GM12878 (cell line): ENCODE measurements at regions not wholly inside any gene's neighbourhood (a gene's known extent, or its start where the extent isn't known, plus 50 kb on each side); places are given as distances from the start of the nearest gene placed in this dataset.
"Not testable (repeated sequence)": the region's sequence is repeated elsewhere in the genome, so short reads cannot be mapped to it uniquely, and the experiment has no call there.

Source experiments
- ATAC-seq: fragments of 200-7000 bp; cut with Tn5 transposase; 3 replicates; pipeline ENCODE4 v1.9.1; 2020; ENCODE audit warnings: mild to moderate bottlenecking, moderate library complexity
- BruUV-seq: library from RNA; stranded (reverse); fragments of 400-500 nt; replicated peaks from 2 replicates; lab custom pipeline; 2021; lab: Mats Ljungman, UMichigan
- CTCF ChIA-PET: fragments of 300-600 bp; sonication (Branson Sonifier 250); formaldehyde crosslinking; extraction: SDS; loops from one replicate; lab custom pipeline; 2021; ENCODE audit warnings: inconsistent platforms; lab: Yijun Ruan, JAX
- POLR2A ChIA-PET: fragments of 350-600 bp; formaldehyde crosslinking; extraction: SDS; loops from one replicate; lab custom pipeline; 2021; ENCODE audit warnings: inconsistent platforms; lab: Charles Lee
- RAD21 ChIA-PET: fragments of 300-600 bp; sonication (Branson Sonifier 250); formaldehyde crosslinking; loops from one replicate; lab custom pipeline; 2023; ENCODE audit warnings: antibody characterized with exemption; ENCODE audit not compliant: unreplicated experiment; lab: Charles Lee
- SMC1A ChIA-PET: fragments of 300-600 bp; sonication (Branson Sonifier 250); formaldehyde crosslinking; loops from one replicate; lab custom pipeline; 2023; ENCODE audit not compliant: unreplicated experiment, uncharacterized antibody; lab: Charles Lee
- DNase-seq: peaks from one replicate; pipeline ENCODE4 v3.0.0-alpha.2; 2011; ENCODE audit warnings: low read depth, low spot score
- FAIRE-seq: peaks from 3 replicates; lab custom pipeline; 2011; peaks lifted over from hg19 to GRCh38; lab: Jason Lieb, UNC
- H2AFZ ChIP-seq: 2 replicates; pipeline ENCODE4 v1.6.0; 2011; ENCODE audit warnings: low read depth, low read length, control low read depth; ENCODE audit not compliant: control insufficient read depth
- H3K27ac ChIP-seq: 2 replicates; pipeline ENCODE4 v1.5.1; 2011; ENCODE audit warnings: control low read depth; ENCODE audit not compliant: control insufficient read depth, insufficient read depth
- H3K27me3 ChIP-seq, 2 experiments: replicated peaks in 1 of 2; 2 replicates each; pipeline versions ENCODE4 v1.6.0 to v1.6.1; 2011; ENCODE audit warnings: low read length in 1 of 2; ENCODE audit not compliant: control insufficient read depth in 2 of 2, insufficient read depth in 2 of 2
- H3K36me3 ChIP-seq, 2 experiments: 2 replicates each; pipeline ENCODE4 v1.5.1; 2011; ENCODE audit warnings: low read length in 1 of 2; ENCODE audit not compliant: control insufficient read depth in 2 of 2, insufficient read depth in 2 of 2
- H3K4me1 ChIP-seq: 2 replicates; pipeline ENCODE4 v1.6.1; 2011; ENCODE audit warnings: mild to moderate bottlenecking, low read length, moderate library complexity, mixed read lengths; ENCODE audit not compliant: control insufficient read depth, insufficient read depth
- H3K4me2 ChIP-seq: 2 replicates; pipeline ENCODE4 v1.6.0; 2011; ENCODE audit warnings: control low read depth; ENCODE audit not compliant: control insufficient read depth, insufficient read depth
- H3K4me3 ChIP-seq: fragments of 200-600 bp; sonication (generic); 2 replicates; pipeline ENCODE4 v1.5.1; 2016
- H3K79me2 ChIP-seq: 2 replicates; pipeline ENCODE4 v1.6.0; 2011; ENCODE audit warnings: low read length; ENCODE audit not compliant: control insufficient read depth, insufficient read depth
- H3K9ac ChIP-seq: 2 replicates; pipeline ENCODE4 v1.8.0; 2011; ENCODE audit warnings: low read length, control low read depth, mixed read lengths; ENCODE audit not compliant: control insufficient read depth, insufficient read depth
- H3K9me3 ChIP-seq: replicated peaks from 3 replicates; pipeline ENCODE4 v1.5.1; 2011; ENCODE audit warnings: mild to moderate bottlenecking, low read length; ENCODE audit not compliant: control insufficient read depth, insufficient read depth
- H4K20me1 ChIP-seq: 2 replicates; pipeline ENCODE4 v1.6.0; 2011; ENCODE audit not compliant: control insufficient read depth, insufficient read depth
- BHLHE40 ChIP-seq, 2 experiments: fragments of 450-650 bp in 1 of 2; IDR thresholded peaks; 2 replicates each; pipeline ENCODE4 v1.6.1; 2011 to 2017; ENCODE audit warnings: low read depth in 2 of 2, borderline replicate concordance in 1 of 2, improper control_type of control experiment in 1 of 2, low read length in 1 of 2, mild to moderate bottlenecking in 1 of 2
- GATAD2B ChIP-seq: fragments of 450-650 bp; conservative IDR thresholded peaks from 2 replicates; pipeline ENCODE4 v1.6.1; 2017; ENCODE audit warnings: low read depth, mild to moderate bottlenecking, moderate library complexity
- LARP7 ChIP-seq: fragments of 450-650 bp; IDR thresholded peaks from 2 replicates; pipeline ENCODE4 v1.6.1; 2017; ENCODE audit warnings: mild to moderate bottlenecking
- NFIC ChIP-seq: IDR thresholded peaks from 2 replicates; pipeline ENCODE4 v1.6.1; 2012; ENCODE audit warnings: low read depth, mild to moderate bottlenecking, inconsistent platforms, low read length, moderate library complexity
- NR2C1 ChIP-seq: fragments of 450-650 bp; IDR thresholded peaks from 2 replicates; pipeline ENCODE4 v1.6.1; 2017; ENCODE audit warnings: antibody characterized with exemption, mild to moderate bottlenecking, moderate library complexity
- SMARCA5 ChIP-seq: fragments of 450-650 bp; IDR thresholded peaks from 2 replicates; pipeline ENCODE4 v1.6.1; 2017; ENCODE audit warnings: mild to moderate bottlenecking
- WGBS: methylation state at CpG from one replicate; pipeline ENCODE4 v1.1.6; 2016; ENCODE audit warnings: low lambda C conversion rate; ENCODE audit not compliant: insufficient replicate concordance, insufficient coverage; ENCODE audit errors: missing lambda C conversion rate; 5-methylcytosine and 5-hydroxymethylcytosine counted together
- in situ Hi-C: fragments of 300-500 bp; cut with MboI; formaldehyde crosslinking; loops from 9 replicates; pipeline ENCODE4 v1.14.3; 2018; ENCODE audit warnings: mixed read lengths
- intact Hi-C: fragments of 100-400 bp; cut with micrococcal nuclease; formaldehyde crosslinking; loops from one replicate; pipeline ENCODE4 v1.14.2; 2022; ENCODE audit not compliant: unreplicated experiment
- TF ChIP-seq, protein P1 (sequence below): fragments of 450-650 bp; IDR thresholded peaks from 2 replicates; pipeline ENCODE4 v1.6.1; 2014; ENCODE audit warnings: mild to moderate bottlenecking

DNA sequence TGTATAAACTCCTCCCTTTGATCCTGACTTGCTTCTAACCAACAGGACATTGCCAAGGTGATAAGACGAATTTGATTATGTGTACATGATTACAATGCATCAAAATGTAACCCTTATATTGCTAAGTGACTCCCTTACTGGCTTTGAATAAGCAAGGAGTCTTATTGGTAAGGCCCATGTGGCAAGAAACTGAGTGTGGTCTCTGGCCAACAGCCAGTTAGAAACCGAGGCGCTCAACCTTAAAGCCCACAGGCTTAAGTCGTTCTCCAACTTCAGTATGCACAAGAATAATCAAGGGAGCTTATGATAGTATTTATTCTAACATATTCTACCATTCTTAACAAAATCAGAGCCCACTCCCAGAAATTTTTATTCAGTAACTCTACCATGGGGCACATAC is 374.2 kb upstream of the F9 start:
- Histone ChIP-seq H3K4me2 (no peak overlapping the region), H3K79me2 (no peaks in the 10 kb centered on the region), H3K4me3 (no peak overlapping the region), H3K36me3 (no peaks in the 10 kb centered on the region), H3K27ac (no peak overlapping the region), H3K9ac (no peak overlapping the region), H3K27me3 (no peaks in the 10 kb centered on the region), H2AFZ (no peak overlapping the region), H4K20me1 (no peaks in the 10 kb centered on the region), H3K4me1 (no peaks in the 10 kb centered on the region), H3K9me3 (no peaks in the 10 kb centered on the region)
- POLR2A ChIA-PET, result no interaction called here
- no peak for ATAC-seq
- SMC1A ChIA-PET, result no interaction called here
- no TSS peak for BruUV-seq
- WGBS, result 15% methylated on average over 4 of the region's 4 CpGs
- CTCF ChIA-PET, result no interaction called here
- FAIRE-seq, result no peak
- in situ Hi-C loops, result no loop called here
- intact Hi-C loops, result no loop called here
- DNase-seq, result no peak
- no peak for TF ChIP-seq BHLHE40 (IDR thresholded peaks at IDR 0.05; ENCODE audit: borderline replicate concordance in 1 of 2, low read depth in 2 of 2, low read length in 1 of 2)
- no peak for TF ChIP-seq SMARCA5
- TF ChIP-seq, protein P1, sequence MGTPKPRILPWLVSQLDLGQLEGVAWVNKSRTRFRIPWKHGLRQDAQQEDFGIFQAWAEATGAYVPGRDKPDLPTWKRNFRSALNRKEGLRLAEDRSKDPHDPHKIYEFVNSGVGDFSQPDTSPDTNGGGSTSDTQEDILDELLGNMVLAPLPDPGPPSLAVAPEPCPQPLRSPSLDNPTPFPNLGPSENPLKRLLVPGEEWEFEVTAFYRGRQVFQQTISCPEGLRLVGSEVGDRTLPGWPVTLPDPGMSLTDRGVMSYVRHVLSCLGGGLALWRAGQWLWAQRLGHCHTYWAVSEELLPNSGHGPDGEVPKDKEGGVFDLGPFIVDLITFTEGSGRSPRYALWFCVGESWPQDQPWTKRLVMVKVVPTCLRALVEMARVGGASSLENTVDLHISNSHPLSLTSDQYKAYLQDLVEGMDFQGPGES, result no peak
- no peak for TF ChIP-seq NFIC
- TF ChIP-seq GATAD2B, result no peak
- no peak for TF ChIP-seq NR2C1
- TF ChIP-seq LARP7, result no peak
- RAD21 ChIA-PET, result no interaction called here

GRCh38 chrX:139146625-139147024 is 383.9 kb upstream of the F9 start:
- POLR2A ChIA-PET, H3K9ac ChIP-seq, FAIRE-seq, H3K36me3 ChIP-seq, H3K4me1 ChIP-seq, H3K79me2 ChIP-seq, H3K4me3 ChIP-seq, ATAC-seq, H2AFZ ChIP-seq, H3K9me3 ChIP-seq, BruUV-seq, intact Hi-C loops, DNase-seq, in situ Hi-C loops, H3K4me2 ChIP-seq, H3K27ac ChIP-seq, H4K20me1 ChIP-seq, CTCF ChIA-PET, H3K27me3 ChIP-seq, RAD21 ChIA-PET, SMC1A ChIA-PET: not testable (repeated sequence)
- 54% methylated on average over 2 of the region's 5 CpGs for WGBS
